ENCODE measurements at regions not wholly inside any gene's neighbourhood (a gene's known extent, or its start where the extent isn't known, plus 50 kb on each side); places are given as distances from the start of the nearest gene placed in this dataset.
"Not testable (repeated sequence)": the region's sequence is repeated elsewhere in the genome, so short reads cannot be mapped to it uniquely, and the experiment has no call there.

- H3K27ac ChIP-seq, result no peak overlapping the region
- TF ChIP-seq CTCF (IDR thresholded peaks at IDR 0.05), result no peak
- TF ChIP-seq ZFX (IDR thresholded peaks at IDR 0.05; ENCODE audit: borderline replicate concordance), result no peak
These were observed 1300.5 kb upstream of the TMEM132C start for GRCh38 chr12:126966498-126966897.

- H3K27ac ChIP-seq, result no peak overlapping the region
- TF ChIP-seq CTCF (IDR thresholded peaks at IDR 0.05), result no peak
- no peak for TF ChIP-seq ZFX (IDR thresholded peaks at IDR 0.05; ENCODE audit: borderline replicate concordance)
These were observed 1299.8 kb upstream of the TMEM132C start for GRCh38 chr12:126967152-126967551.

GRCh38 chr12:126974779-126975178, 1292.2 kb upstream of the TMEM132C start:
- H3K27ac ChIP-seq, result no peak overlapping the region
- TF ChIP-seq ZFX (IDR thresholded peaks at IDR 0.05; ENCODE audit: borderline replicate concordance), result no peak
- TF ChIP-seq CTCF (IDR thresholded peaks at IDR 0.05), result peak; percentile 22; the same call in 1 of the 2 replicates

- TF ChIP-seq ZFX (IDR thresholded peaks at IDR 0.05; ENCODE audit: borderline replicate concordance) (no peak), CTCF (IDR thresholded peaks at IDR 0.05) (no peak)
- no peak overlapping the region for H3K27ac ChIP-seq
These were observed 1290.4 kb upstream of the TMEM132C start for GRCh38 chr12:126976579-126976978.

GRCh38 chr12:126979564-126979963, 1287.4 kb upstream of the TMEM132C start:
- not testable (repeated sequence) for H3K27ac ChIP-seq

- H3K27ac ChIP-seq, result no peak overlapping the region
- no peak for TF ChIP-seq ZFX (IDR thresholded peaks at IDR 0.05; ENCODE audit: borderline replicate concordance)
These were observed 1284.3 kb upstream of the TMEM132C start for GRCh38 chr12:126982707-126983106.

GRCh38 chr12:126983735-126984134, 1283.2 kb upstream of the TMEM132C start:
- not testable (repeated sequence) for H3K27ac ChIP-seq

- H3K27ac ChIP-seq, result not testable (repeated sequence)
These were observed 1281.3 kb upstream of the TMEM132C start for GRCh38 chr12:126985663-126986062.

- H3K27ac ChIP-seq, result no peak overlapping the region
- TF ChIP-seq CTCF (IDR thresholded peaks at IDR 0.05), result no peak
- TF ChIP-seq ZFX (IDR thresholded peaks at IDR 0.05; ENCODE audit: borderline replicate concordance), result no peak
These were observed 1277.4 kb upstream of the TMEM132C start for GRCh38 chr12:126989532-126989931.

GRCh38 chr12:126993898-126994297, 1273.1 kb upstream of the TMEM132C start:
- TF ChIP-seq ZFX (IDR thresholded peaks at IDR 0.05; ENCODE audit: borderline replicate concordance), result no peak
- no peak overlapping the region for H3K27ac ChIP-seq
